Astrocyte (in vitro differentiated cells and primary cell): ENCODE measurements at regions not wholly inside any gene's neighbourhood (a gene's known extent, or its start where the extent isn't known, plus 50 kb on each side); places are given as distances from the start of the nearest gene placed in this dataset.

ENCODE experiments used
- EZH2 ChIP-seq: IDR thresholded peaks from 2 replicates; pipeline ENCODE4 v1.6.1; 2012; ENCODE audit warnings: mild to moderate bottlenecking, low read length, inconsistent platforms; ENCODE audit not compliant: insufficient read depth
- TF ChIP-seq, protein P1 (sequence below): IDR thresholded peaks from 2 replicates; pipeline ENCODE4 v1.5.1; 2011; ENCODE audit warnings: low read depth, mild to moderate bottlenecking, inconsistent platforms, low read length, moderate library complexity; ENCODE audit not compliant: insufficient read depth

DNA sequence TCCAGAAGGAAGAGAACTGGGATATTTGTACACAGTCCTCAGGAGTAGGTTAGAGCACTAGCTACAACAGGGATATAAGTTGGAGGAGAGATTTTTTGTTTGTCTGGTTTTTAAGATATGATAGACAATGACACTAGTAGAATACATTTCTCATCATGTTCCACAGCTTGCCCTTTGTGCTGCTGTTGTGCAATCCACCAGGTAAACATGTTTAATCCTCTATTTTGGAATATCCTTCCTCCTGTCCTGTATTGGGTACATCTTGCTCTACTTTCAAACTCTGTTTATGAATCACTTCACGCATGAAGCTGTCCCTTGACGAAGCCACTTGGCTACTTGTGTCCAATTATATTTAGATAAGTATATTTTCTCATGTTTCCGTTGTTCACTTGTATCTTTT lies 153.6 kb upstream of the TENT5A start:
- TF ChIP-seq, protein P1, sequence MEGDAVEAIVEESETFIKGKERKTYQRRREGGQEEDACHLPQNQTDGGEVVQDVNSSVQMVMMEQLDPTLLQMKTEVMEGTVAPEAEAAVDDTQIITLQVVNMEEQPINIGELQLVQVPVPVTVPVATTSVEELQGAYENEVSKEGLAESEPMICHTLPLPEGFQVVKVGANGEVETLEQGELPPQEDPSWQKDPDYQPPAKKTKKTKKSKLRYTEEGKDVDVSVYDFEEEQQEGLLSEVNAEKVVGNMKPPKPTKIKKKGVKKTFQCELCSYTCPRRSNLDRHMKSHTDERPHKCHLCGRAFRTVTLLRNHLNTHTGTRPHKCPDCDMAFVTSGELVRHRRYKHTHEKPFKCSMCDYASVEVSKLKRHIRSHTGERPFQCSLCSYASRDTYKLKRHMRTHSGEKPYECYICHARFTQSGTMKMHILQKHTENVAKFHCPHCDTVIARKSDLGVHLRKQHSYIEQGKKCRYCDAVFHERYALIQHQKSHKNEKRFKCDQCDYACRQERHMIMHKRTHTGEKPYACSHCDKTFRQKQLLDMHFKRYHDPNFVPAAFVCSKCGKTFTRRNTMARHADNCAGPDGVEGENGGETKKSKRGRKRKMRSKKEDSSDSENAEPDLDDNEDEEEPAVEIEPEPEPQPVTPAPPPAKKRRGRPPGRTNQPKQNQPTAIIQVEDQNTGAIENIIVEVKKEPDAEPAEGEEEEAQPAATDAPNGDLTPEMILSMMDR = no peak
- TF ChIP-seq EZH2 = no peak
